ENCODE measurements at regions not wholly inside any gene's neighbourhood (a gene's known extent, or its start where the extent isn't known, plus 50 kb on each side); places are given as distances from the start of the nearest gene placed in this dataset.

DNA sequence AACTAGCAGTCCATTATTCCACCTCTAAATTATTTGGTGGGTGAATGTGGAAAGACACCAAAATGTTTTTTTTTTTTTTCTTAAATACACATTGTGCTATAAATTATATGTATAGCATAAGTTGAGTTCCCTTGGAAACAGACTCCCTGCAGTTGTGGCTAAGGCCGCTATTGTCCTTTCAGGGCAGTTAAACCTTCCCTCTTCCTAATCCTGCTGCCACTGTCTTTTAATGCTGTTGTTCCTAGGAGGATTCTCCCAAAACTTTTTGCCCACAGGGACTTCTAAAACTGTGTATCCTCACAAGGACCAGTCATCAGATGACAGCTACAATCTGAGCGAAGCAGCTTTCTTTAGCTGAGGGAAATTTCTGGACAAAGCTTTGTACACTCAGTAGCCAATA lies 478.9 kb upstream of the CHORDC1 start:
- no peak overlapping the region for H3K18ac ChIP-seq (ENCODE audit: low read depth, low read length)
- H3K23ac ChIP-seq (ENCODE audit: low read depth, low read length) = no peak overlapping the region
- H2AK5ac ChIP-seq (ENCODE audit: low read depth, low read length) = no peak overlapping the region
- WGBS, 2 experiments (ENCODE audit: extremely low coverage in 2 of 2, insufficient read length in 1 of 2) = no CpG with 5 or more reads among the region's 2 CpGs
- no peaks in the 10 kb centered on the region for H4K20me1 ChIP-seq (ENCODE audit: insufficient read depth, low read length)
- H3K14ac ChIP-seq (replicated peaks; ENCODE audit: low read depth, low read length) = no peak overlapping the region
- POLR2A ChIA-PET (ENCODE audit: unreplicated experiment) = no interaction called here
- intact Hi-C loops (cut with micrococcal nuclease) = no loop called here
- no peak overlapping the region for H4K5ac ChIP-seq (ENCODE audit: low read depth, low read length)
- no peak overlapping the region for H2BK120ac ChIP-seq (ENCODE audit: low read depth, low read length)
- BruUV-seq (replicated peaks) = no TSS peak
- dilution Hi-C loops (cut with HindIII; ENCODE audit: low sequenced_read_pairs, unreplicated experiment) = no loop called here
- H3K9me3 ChIP-seq (ENCODE audit: control insufficient read depth, insufficient read depth, low read length) = peaks cover 4% of the 10 kb centered on the region
- H4K91ac ChIP-seq (ENCODE audit: insufficient read depth, low read depth, low read length) = no peak overlapping the region
- no peak for ATAC-seq (ENCODE audit: low read depth)
- no peak overlapping the region for H3K4ac ChIP-seq (ENCODE audit: low read depth, low read length)
- no peak overlapping the region for H3K56ac ChIP-seq (ENCODE audit: extremely low read depth, insufficient read depth, low read length)
- H2BK15ac ChIP-seq (ENCODE audit: low read depth, low read length) = no peak overlapping the region
- no peak overlapping the region for H2AK9ac ChIP-seq (replicated peaks; ENCODE audit: low read depth, low read length, poor library complexity)
- in situ Hi-C loops (cut with MboI; ENCODE audit: low sequenced_read_pairs) = no loop called here
- CTCF ChIA-PET = no interaction called here
- no peak overlapping the region for H4K8ac ChIP-seq (ENCODE audit: low read depth in 2 of 2, low read length in 2 of 2)
- H3K27ac ChIP-seq (ENCODE audit: insufficient read depth, low read length) = no peak overlapping the region
- H2BK20ac ChIP-seq (ENCODE audit: low read depth, low read length) = no peak overlapping the region
- DNase-seq = no peak
- H3K27me3 ChIP-seq (ENCODE audit: control insufficient read depth, insufficient read depth, low read length) = no peaks in the 10 kb centered on the region
- H3K36me3 ChIP-seq (ENCODE audit: control insufficient read depth, insufficient read depth, low read length) = no peaks in the 10 kb centered on the region
- H2AFZ ChIP-seq (replicated peaks; ENCODE audit: low read length, poor library complexity) = no peak overlapping the region
- H3K9me1 ChIP-seq (ENCODE audit: insufficient read depth, low read length) = no peaks in the 10 kb centered on the region
- no peaks in the 10 kb centered on the region for H3K79me1 ChIP-seq (ENCODE audit: low read depth in 1 of 2, low read length in 2 of 2)
- no peak overlapping the region for H3K4me2 ChIP-seq (ENCODE audit: low read depth, low read length)
- H3K4me3 ChIP-seq (ENCODE audit: insufficient read depth, low read depth, low read length) = no peak overlapping the region
- no peaks in the 10 kb centered on the region for H3K4me1 ChIP-seq (ENCODE audit: control insufficient read depth, insufficient read depth, low read length)
- TF ChIP-seq POLR2A (IDR thresholded peaks at IDR 0.05; ENCODE audit: low read depth, low read length) (no peak), CEBPB (IDR thresholded peaks at IDR 0.05; ENCODE audit: low read depth, low read length) (no peak), BHLHE40 (IDR thresholded peaks at IDR 0.05; ENCODE audit: low read depth, low read length) (no peak), FOS (IDR thresholded peaks at IDR 0.05; ENCODE audit: low read depth, low read length) (no peak), MAZ (IDR thresholded peaks at IDR 0.05; ENCODE audit: borderline replicate concordance, low read depth, low read length) (no peak), MXI1 (IDR thresholded peaks at IDR 0.05; ENCODE audit: borderline replicate concordance, low read depth, low read length) (no peak), SMC3 (IDR thresholded peaks at IDR 0.05; ENCODE audit: low read depth, low read length) (no peak), RFX5 (IDR thresholded peaks at IDR 0.05; ENCODE audit: low read depth, low read length) (no peak), CHD1 (IDR thresholded peaks at IDR 0.05; ENCODE audit: low read depth, low read length) (no peak), RAD21 (IDR thresholded peaks at IDR 0.05; ENCODE audit: low read length) (no peak), NFE2L2 (IDR thresholded peaks at IDR 0.05; ENCODE audit: low read depth, low read length) (no peak)
- TF ChIP-seq, protein P1, sequence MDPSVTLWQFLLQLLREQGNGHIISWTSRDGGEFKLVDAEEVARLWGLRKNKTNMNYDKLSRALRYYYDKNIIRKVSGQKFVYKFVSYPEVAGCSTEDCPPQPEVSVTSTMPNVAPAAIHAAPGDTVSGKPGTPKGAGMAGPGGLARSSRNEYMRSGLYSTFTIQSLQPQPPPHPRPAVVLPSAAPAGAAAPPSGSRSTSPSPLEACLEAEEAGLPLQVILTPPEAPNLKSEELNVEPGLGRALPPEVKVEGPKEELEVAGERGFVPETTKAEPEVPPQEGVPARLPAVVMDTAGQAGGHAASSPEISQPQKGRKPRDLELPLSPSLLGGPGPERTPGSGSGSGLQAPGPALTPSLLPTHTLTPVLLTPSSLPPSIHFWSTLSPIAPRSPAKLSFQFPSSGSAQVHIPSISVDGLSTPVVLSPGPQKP (IDR thresholded peaks at IDR 0.05; ENCODE audit: borderline replicate concordance, low read depth, low read length) = no peak
- TF ChIP-seq, protein P2, sequence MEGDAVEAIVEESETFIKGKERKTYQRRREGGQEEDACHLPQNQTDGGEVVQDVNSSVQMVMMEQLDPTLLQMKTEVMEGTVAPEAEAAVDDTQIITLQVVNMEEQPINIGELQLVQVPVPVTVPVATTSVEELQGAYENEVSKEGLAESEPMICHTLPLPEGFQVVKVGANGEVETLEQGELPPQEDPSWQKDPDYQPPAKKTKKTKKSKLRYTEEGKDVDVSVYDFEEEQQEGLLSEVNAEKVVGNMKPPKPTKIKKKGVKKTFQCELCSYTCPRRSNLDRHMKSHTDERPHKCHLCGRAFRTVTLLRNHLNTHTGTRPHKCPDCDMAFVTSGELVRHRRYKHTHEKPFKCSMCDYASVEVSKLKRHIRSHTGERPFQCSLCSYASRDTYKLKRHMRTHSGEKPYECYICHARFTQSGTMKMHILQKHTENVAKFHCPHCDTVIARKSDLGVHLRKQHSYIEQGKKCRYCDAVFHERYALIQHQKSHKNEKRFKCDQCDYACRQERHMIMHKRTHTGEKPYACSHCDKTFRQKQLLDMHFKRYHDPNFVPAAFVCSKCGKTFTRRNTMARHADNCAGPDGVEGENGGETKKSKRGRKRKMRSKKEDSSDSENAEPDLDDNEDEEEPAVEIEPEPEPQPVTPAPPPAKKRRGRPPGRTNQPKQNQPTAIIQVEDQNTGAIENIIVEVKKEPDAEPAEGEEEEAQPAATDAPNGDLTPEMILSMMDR (conservative IDR thresholded peaks at IDR 0.05; ENCODE audit: low read depth, low read length) = no peak
- TF ChIP-seq, protein P3, sequence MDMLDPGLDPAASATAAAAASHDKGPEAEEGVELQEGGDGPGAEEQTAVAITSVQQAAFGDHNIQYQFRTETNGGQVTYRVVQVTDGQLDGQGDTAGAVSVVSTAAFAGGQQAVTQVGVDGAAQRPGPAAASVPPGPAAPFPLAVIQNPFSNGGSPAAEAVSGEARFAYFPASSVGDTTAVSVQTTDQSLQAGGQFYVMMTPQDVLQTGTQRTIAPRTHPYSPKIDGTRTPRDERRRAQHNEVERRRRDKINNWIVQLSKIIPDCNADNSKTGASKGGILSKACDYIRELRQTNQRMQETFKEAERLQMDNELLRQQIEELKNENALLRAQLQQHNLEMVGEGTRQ (IDR thresholded peaks at IDR 0.05; ENCODE audit: low read depth, low read length) = no peak
- no peak overlapping the region for H3K9ac ChIP-seq (ENCODE audit: low read depth, low read length)
- H2BK5ac ChIP-seq (ENCODE audit: low read depth, low read length, poor library complexity, severe bottlenecking) = no peak overlapping the region

Data from IMR-90 (cell line).